Esophagus (tissue), 2 donors: ENCODE measurements at regions not wholly inside any gene's neighbourhood (a gene's known extent, or its start where the extent isn't known, plus 50 kb on each side); places are given as distances from the start of the nearest gene placed in this dataset.
A peak's percentile ranks its signal among the peaks of the same experiment; 100 is the strongest.

Experiments used
- H3K27ac ChIP-seq, 2 donors: one replicate each; pipeline ENCODE4 v1.5.1; 2013; ENCODE audit warnings: low read depth in 2 of 2, mild to moderate bottlenecking in 2 of 2, inconsistent platforms in 1 of 2, low read length in 1 of 2, moderate library complexity in 1 of 2
- H3K27me3 ChIP-seq, 2 donors: one replicate each; pipeline ENCODE4 v1.6.1; 2013; ENCODE audit warnings: low read length in 2 of 2, control low read depth in 1 of 2, mild to moderate bottlenecking in 1 of 2; ENCODE audit not compliant: insufficient read depth in 2 of 2, control insufficient read depth in 1 of 2
- H3K36me3 ChIP-seq, 2 donors: one replicate each; pipeline ENCODE4 v1.6.1; 2013; ENCODE audit warnings: low read length in 1 of 2; ENCODE audit not compliant: control insufficient read depth in 2 of 2, insufficient read depth in 2 of 2
- H3K4me1 ChIP-seq, 2 donors: one replicate each; pipeline ENCODE4 v1.6.1; 2013; ENCODE audit warnings: low read length in 1 of 2; ENCODE audit not compliant: control insufficient read depth in 2 of 2, insufficient read depth in 2 of 2
- H3K4me3 ChIP-seq, 2 donors: one replicate each; pipeline ENCODE4 v1.5.1; 2013; ENCODE audit warnings: low read length in 2 of 2, mild to moderate bottlenecking in 2 of 2, low read depth in 1 of 2, moderate library complexity in 1 of 2
- H3K9me3 ChIP-seq, 2 donors: one replicate each; pipeline ENCODE4 v1.6.1; 2013; ENCODE audit warnings: mild to moderate bottlenecking in 2 of 2, low read depth in 1 of 2, low read length in 1 of 2, moderate library complexity in 1 of 2; ENCODE audit not compliant: control insufficient read depth in 2 of 2, insufficient read depth in 1 of 2
- WGBS, 2 donors: extraction: QIAGEN DNeasy Blood & Tissue Kit; methylation state at CpG; one replicate each; pipeline ENCODE4 v1.1.7; 2013; 5-methylcytosine and 5-hydroxymethylcytosine counted together
- donor health status: healthy with polysubstance abuse.
- donor health status: Bipolar disorder and iron deficiency.

DNA sequence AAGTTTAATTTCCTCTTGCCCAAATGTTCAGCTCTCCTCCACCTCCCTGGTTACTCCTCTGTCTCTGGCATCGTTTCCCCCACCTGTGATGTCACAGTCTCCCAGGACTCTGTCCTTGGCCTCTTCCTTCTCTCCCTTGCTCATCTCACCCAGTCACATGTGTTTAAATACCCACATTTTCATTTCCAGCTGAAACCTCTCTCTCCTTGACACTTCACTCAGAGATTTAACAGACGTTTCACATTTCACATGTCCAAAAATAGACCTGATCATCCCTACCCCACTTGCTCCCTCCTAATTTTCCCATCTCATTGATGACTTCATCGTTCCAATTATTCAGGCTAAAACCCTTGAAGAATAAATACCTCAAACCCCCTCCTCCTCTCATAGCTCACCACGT is 604.1 kb upstream of the JAG1 start:
- H3K4me3 ChIP-seq = no peak overlapping the region
- no peak overlapping the region for H3K27ac ChIP-seq
- WGBS, 2 donors = 80 to 81% methylated on average over 4 of the region's 4 CpGs
- H3K4me1 ChIP-seq = no peaks in the 10 kb centered on the region
- H3K36me3 ChIP-seq = no peaks in the 10 kb centered on the region
- H3K27me3 ChIP-seq = no peaks in the 10 kb centered on the region
- H3K9me3 ChIP-seq = peaks cover 0 to 2% of the 10 kb centered on the region in 2 donors

DNA sequence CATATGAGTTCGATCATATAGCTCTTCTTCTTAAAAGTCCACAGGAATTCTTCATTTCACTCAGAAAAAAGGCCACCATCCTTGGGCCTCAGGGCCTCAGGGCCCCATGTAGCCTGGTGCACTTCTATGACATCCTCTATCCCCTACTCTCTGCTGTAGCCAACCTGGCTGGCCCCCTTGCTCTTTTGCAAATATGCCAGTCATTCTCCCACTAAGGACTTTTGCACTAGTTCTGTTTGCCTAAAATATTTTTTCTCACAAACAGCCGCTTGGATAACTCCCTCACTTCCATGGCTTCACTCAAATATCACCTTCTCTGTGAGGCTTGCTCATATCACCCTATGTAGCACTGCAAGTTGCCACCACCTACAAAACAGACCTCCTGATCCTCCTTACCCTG is 604.7 kb upstream of the JAG1 start:
- 93 to 94% methylated on average over 2 of the region's 2 CpGs for WGBS, 2 donors
- H3K27ac ChIP-seq = no peak overlapping the region
- peaks cover 0 to 2% of the 10 kb centered on the region in 2 donors for H3K9me3 ChIP-seq
- no peaks in the 10 kb centered on the region for H3K4me1 ChIP-seq
- no peaks in the 10 kb centered on the region for H3K36me3 ChIP-seq
- no peak overlapping the region for H3K4me3 ChIP-seq
- no peaks in the 10 kb centered on the region for H3K27me3 ChIP-seq

DNA sequence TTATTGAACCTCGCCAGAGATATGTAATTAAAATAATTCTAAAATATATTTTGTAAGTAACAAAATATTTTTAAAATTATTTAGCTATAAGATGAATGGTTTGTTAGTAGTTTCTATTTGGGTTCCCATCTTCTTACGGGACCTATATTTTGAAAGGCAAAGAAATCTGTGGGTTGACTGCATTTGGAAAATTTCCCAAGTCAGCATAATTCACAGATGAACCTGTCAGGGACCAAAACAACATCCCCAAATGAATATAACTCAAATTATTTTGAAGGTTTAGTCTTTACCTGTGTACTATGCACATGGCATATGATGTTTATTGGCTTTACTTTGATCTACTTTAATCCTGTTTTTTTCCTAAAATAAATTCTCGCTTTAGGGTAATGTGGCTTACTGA is 607.4 kb upstream of the JAG1 start:
- Histone ChIP-seq H3K36me3 (no peaks in the 10 kb centered on the region), H3K27ac (no peak overlapping the region), H3K27me3 (no peaks in the 10 kb centered on the region), H3K4me1 (no peaks in the 10 kb centered on the region), H3K9me3 (peaks cover 0 to 2% of the 10 kb centered on the region in 2 donors), H3K4me3 (no peak overlapping the region)
- WGBS, 2 donors = 93 to 95% methylated on average over 3 of the region's 3 CpGs

GRCh38 chr20:11281768-11282167 is 608.0 kb upstream of the JAG1 start:
- Histone ChIP-seq H3K4me1 (no peaks in the 10 kb centered on the region), H3K4me3 (no peak overlapping the region), H3K27ac (no peak overlapping the region), H3K9me3 (peaks cover 0 to 2% of the 10 kb centered on the region in 2 donors), H3K27me3 (no peaks in the 10 kb centered on the region), H3K36me3 (no peaks in the 10 kb centered on the region)
- 66 to 70% methylated on average over 4 of the region's 4 CpGs for WGBS, 2 donors

GRCh38 chr20:11287126-11287525 is 613.3 kb upstream of the JAG1 start:
- WGBS, 2 donors = 76 to 80% methylated on average over 2 of the region's 2 CpGs
- no peak overlapping the region for H3K4me3 ChIP-seq
- no peaks in the 10 kb centered on the region for H3K27me3 ChIP-seq
- no peaks in the 10 kb centered on the region for H3K36me3 ChIP-seq
- H3K9me3 ChIP-seq = no peaks in the 10 kb centered on the region
- H3K4me1 ChIP-seq = no peaks in the 10 kb centered on the region
- no peak overlapping the region for H3K27ac ChIP-seq

GRCh38 chr20:11296221-11296620 is 621.5 kb upstream of the BTBD3 start:
- WGBS, 2 donors = 96% methylated on average over 1 of the region's 1 CpG
- Histone ChIP-seq H3K27ac (no peak overlapping the region), H3K9me3 (no peaks in the 10 kb centered on the region), H3K4me3 (no peak overlapping the region), H3K4me1 (no peaks in the 10 kb centered on the region), H3K27me3 (no peaks in the 10 kb centered on the region), H3K36me3 (no peaks in the 10 kb centered on the region)

DNA sequence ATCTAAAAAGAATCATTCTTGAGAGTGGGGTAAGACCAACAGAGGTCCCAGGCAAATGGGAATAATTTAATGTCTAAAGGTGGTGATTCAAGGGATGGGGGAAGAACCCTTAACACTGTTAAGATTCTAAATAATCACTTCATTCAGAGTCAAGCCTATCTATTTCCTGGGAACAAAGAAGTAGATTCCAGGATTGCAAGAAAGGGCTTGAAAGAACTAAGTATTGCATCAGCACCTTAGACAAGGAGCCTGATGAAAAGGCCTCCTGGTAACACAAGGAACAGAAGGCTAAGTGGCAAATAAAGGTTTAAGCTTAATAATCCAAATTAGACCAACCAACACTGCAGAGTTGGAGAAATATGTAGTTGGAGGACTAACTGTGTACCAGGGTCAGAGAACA is 620.7 kb upstream of the BTBD3 start:
- H3K4me3 ChIP-seq = no peak overlapping the region
- H3K27ac ChIP-seq = no peak overlapping the region
- H3K27me3 ChIP-seq = no peaks in the 10 kb centered on the region
- no peaks in the 10 kb centered on the region for H3K9me3 ChIP-seq
- H3K4me1 ChIP-seq = no peaks in the 10 kb centered on the region
- H3K36me3 ChIP-seq = no peaks in the 10 kb centered on the region

DNA sequence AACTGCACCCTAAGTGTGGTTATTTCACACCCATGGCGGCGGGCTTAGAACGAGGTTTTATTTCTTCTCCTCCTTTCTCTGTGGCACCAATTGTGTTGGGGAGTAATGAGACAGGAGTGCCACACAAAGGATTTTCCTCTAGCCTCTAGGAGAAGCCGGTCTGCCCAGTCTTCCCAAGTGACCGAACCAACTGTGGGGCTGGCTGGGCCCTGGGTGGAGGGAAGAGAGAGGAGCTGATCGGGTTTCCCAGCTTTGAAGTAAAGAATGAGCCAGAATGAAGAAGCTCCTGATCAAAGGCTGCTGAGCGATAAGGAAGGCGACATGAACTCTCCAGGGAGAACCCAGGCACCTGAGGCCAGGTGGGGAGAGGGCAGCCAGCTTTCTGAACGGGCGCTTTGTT is 616.0 kb upstream of the BTBD3 start:
- 72 to 78% methylated on average over 10 of the region's 10 CpGs for WGBS, 2 donors
- no peaks in the 10 kb centered on the region for H3K27me3 ChIP-seq
- peak overlapping the region; percentile 60 to 69 for H3K27ac ChIP-seq
- H3K4me3 ChIP-seq = no peak overlapping the region
- H3K36me3 ChIP-seq = no peaks in the 10 kb centered on the region
- no peaks in the 10 kb centered on the region for H3K4me1 ChIP-seq
- H3K9me3 ChIP-seq = no peaks in the 10 kb centered on the region

GRCh38 chr20:11302436-11302835 is 615.3 kb upstream of the BTBD3 start:
- Histone ChIP-seq H3K27me3 (no peaks in the 10 kb centered on the region), H3K4me1 (no peaks in the 10 kb centered on the region), H3K27ac (peak overlapping the region; percentile 45 to 52), H3K9me3 (no peaks in the 10 kb centered on the region), H3K4me3 (no peak overlapping the region), H3K36me3 (no peaks in the 10 kb centered on the region)
- WGBS, 2 donors = 37 to 62% methylated on average over 3 of the region's 3 CpGs

DNA sequence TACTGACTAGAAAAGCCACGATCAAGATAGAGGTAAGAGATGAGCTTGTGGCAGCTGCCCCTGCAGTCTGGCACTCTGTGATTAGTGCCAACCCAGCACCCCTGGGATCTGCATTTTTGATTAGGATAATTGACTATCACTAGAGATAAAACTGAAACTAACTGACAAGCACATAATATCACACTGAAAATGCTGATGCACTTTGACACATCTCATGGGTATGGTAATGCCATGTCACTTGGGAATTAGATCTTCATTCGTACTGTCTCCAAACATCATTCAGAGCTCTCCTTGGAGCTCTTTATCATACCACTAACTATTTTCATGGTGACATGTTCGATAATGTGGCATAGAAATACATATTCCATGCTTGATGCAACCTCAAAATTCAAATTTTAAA is 612.9 kb upstream of the BTBD3 start:
- H3K27me3 ChIP-seq = no peaks in the 10 kb centered on the region
- H3K4me1 ChIP-seq = no peaks in the 10 kb centered on the region
- WGBS, 2 donors = 70 to 71% methylated on average over 3 of the region's 3 CpGs
- no peak overlapping the region for H3K4me3 ChIP-seq
- no peaks in the 10 kb centered on the region for H3K9me3 ChIP-seq
- no peaks in the 10 kb centered on the region for H3K36me3 ChIP-seq
- peak overlapping the region; percentile 30 to 81 for H3K27ac ChIP-seq
